Stimulated activated naive CD8-positive, alpha-beta T cell treated with anti-CD3 and anti-CD28 coated beads, Interleukin-15, Interleukin-2, amounts not matched to agents 100 ng/mL and 50 ng/mL, for 24 hours (primary cell): ENCODE measurements at regions not wholly inside any gene's neighbourhood (a gene's known extent, or its start where the extent isn't known, plus 50 kb on each side); places are given as distances from the start of the nearest gene placed in this dataset.

Source experiments
- H3K27ac Mint-ChIP-seq: one replicate; pipeline ENCODE4 v1.8.0; 2021; ENCODE audit warnings: mild to moderate bottlenecking, mixed read lengths
- H3K27me3 Mint-ChIP-seq: one replicate; pipeline ENCODE4 v1.8.0; 2021; ENCODE audit warnings: mixed read lengths
- H3K36me3 Mint-ChIP-seq: one replicate; pipeline ENCODE4 v1.8.0; 2021; ENCODE audit warnings: low read depth, mixed read lengths
- H3K4me1 Mint-ChIP-seq: one replicate; pipeline ENCODE4 v1.8.0; 2021; ENCODE audit warnings: low read depth, mixed read lengths
- H3K4me3 Mint-ChIP-seq: one replicate; pipeline ENCODE4 v1.8.0; 2021; ENCODE audit warnings: mild to moderate bottlenecking, mixed read lengths
- H3K9me3 Mint-ChIP-seq: one replicate; pipeline ENCODE4 v1.8.0; 2021; ENCODE audit warnings: mixed read lengths

DNA sequence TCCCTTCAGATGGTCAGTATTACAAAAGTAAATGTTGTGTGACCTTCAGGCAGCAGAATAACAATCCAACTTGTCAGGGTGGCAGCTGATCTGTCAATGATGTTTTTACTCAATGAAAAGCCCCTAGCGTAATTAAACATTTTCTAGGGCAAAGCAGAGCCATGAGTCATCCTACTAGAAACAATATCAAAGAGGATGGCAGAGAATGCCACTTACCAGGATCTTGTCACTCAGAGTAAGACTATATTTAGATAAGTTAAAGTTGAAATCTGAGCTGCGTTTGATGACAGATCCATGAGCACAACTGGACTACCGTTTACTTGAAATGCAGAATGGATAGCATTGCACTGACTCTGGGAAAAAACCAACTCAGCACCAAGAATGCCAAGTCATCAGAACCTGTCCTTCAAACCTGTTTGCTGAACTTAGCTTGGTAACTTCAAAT lies 612.6 kb upstream of the ACVR2A start:
- Mint-ChIP-seq H3K9me3 (peaks cover 9% of the 10 kb centered on the region), H3K36me3 (no peaks in the 10 kb centered on the region), H3K27me3 (peaks cover 4% of the 10 kb centered on the region), H3K4me1 (no peaks in the 10 kb centered on the region), H3K27ac (no peak overlapping the region), H3K4me3 (no peak overlapping the region)

DNA sequence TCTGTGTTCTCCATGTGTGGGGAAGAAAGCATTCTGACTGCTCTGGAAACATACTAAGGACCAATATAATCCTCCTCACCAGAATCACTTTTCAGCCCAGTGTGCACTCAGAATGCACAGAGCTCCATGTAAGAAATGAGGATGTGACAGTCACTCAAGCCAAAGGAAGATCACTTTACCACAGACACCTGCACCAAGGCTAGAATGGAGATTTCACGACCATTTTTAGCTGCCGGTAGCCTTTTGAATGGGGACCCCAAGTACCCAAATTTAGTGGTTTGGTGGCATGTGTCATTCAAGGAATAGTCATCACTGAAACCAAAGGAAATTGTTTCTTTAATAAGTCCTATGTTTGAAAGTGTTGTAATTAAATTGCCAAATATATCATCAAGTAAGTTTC lies 613.2 kb upstream of the ACVR2A start:
- H3K4me3 Mint-ChIP-seq, result no peak overlapping the region

DNA sequence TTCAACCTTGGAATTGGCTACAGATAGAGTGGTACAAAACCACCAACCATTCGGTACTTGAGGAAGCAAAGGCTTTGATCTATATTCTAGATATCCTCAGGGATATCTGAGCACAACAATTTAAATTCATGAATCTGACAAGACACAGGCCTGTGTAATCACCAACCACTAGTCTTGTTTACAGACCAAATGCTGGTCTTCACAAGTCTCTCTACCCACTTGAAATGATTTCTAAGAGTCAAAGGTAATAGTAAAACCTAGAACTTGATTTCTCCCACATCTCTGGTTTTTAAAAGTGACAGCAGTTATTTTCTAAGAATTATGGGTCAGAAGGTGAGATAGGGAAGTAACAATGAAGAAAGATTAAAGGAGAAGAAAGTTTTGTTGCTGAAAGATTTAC lies 613.7 kb upstream of the ACVR2A start:
- no peak overlapping the region for H3K27ac Mint-ChIP-seq
- H3K36me3 Mint-ChIP-seq, result no peaks in the 10 kb centered on the region
- peaks cover 4% of the 10 kb centered on the region for H3K27me3 Mint-ChIP-seq
- H3K4me3 Mint-ChIP-seq, result no peak overlapping the region
- H3K4me1 Mint-ChIP-seq, result no peaks in the 10 kb centered on the region
- H3K9me3 Mint-ChIP-seq, result peaks cover 9% of the 10 kb centered on the region

More for the DNA sequence above, 613.2 kb upstream of the ACVR2A start:
- H3K9me3 Mint-ChIP-seq, result peaks cover 9% of the 10 kb centered on the region
- no peak overlapping the region for H3K27ac Mint-ChIP-seq
- H3K36me3 Mint-ChIP-seq, result no peaks in the 10 kb centered on the region
- peaks cover 4% of the 10 kb centered on the region for H3K27me3 Mint-ChIP-seq
- no peaks in the 10 kb centered on the region for H3K4me1 Mint-ChIP-seq

DNA sequence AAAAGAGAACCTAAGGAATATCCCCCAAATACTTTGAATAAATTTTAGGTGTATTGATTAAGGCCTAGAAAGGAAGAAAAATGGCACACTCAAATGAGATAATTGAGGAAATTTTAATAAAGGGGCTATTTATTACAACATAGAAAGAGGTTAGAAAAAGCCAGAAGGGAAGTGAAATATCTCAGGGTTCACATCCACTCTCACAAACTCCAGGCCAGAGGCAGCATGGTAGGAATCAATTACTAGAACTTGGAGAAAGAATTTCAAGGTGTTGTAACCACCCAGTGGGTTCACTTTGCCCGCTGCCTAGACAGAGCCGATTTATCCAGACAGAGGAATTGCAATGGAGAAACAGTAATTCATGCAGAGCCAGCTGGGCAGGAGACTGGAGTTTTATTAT lies 617.5 kb upstream of the ACVR2A start:
- no peak overlapping the region for H3K27ac Mint-ChIP-seq
- H3K9me3 Mint-ChIP-seq, result peaks cover 5% of the 10 kb centered on the region
- no peak overlapping the region for H3K4me3 Mint-ChIP-seq
- H3K4me1 Mint-ChIP-seq, result no peaks in the 10 kb centered on the region
- H3K36me3 Mint-ChIP-seq, result no peaks in the 10 kb centered on the region
- peaks cover 4% of the 10 kb centered on the region for H3K27me3 Mint-ChIP-seq

DNA sequence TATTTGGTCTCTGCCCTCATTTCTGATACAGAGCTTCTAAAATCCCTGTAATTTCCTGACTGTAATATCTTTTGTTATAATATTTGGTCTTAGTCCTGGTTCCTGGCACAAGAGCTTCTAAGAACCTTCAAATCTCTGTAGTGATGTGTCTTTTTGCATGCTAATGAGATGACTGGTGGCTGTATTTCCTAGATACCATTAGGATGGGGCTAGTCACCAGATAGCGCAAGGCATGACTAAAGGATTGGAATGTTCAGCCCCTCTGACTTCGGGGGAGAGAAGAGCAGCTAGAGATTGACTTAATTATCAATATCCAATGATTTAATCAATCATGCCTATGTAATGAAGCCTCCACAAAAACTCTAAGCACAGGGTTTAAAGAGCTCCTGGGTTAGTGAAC lies 620.8 kb upstream of the ACVR2A start:
- H3K4me3 Mint-ChIP-seq, result no peak overlapping the region
- H3K27me3 Mint-ChIP-seq, result no peaks in the 10 kb centered on the region
- no peaks in the 10 kb centered on the region for H3K36me3 Mint-ChIP-seq
- H3K9me3 Mint-ChIP-seq, result peaks cover 10% of the 10 kb centered on the region
- H3K4me1 Mint-ChIP-seq, result no peaks in the 10 kb centered on the region
- H3K27ac Mint-ChIP-seq, result no peak overlapping the region

DNA sequence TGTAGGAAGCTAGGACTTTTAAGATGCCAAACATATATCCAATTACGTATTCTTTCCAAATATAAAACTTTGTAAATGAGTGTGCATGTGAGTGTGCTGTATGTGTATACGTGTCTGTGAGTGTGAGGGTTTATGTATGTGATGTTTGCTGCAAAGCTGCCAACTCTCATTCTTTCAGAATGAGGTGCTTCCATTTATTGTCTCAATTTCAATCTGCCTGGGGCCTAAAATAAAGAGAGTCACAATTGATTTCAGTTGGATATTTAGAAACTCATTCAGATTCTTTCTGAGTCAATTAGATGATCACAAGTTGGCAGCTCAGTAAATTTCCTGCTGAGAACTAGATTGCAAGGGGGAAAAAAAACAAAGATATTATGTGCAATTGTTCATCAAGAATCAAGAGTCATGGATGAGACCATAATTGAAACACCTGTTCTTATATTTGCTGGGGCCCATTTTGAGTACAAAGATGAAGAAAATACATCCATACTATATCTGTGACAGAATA lies 621.2 kb upstream of the ACVR2A start:
- Mint-ChIP-seq H3K4me3 (no peak overlapping the region), H3K4me1 (no peaks in the 10 kb centered on the region), H3K36me3 (no peaks in the 10 kb centered on the region), H3K27me3 (no peaks in the 10 kb centered on the region), H3K9me3 (peaks cover 10% of the 10 kb centered on the region), H3K27ac (no peak overlapping the region)

DNA sequence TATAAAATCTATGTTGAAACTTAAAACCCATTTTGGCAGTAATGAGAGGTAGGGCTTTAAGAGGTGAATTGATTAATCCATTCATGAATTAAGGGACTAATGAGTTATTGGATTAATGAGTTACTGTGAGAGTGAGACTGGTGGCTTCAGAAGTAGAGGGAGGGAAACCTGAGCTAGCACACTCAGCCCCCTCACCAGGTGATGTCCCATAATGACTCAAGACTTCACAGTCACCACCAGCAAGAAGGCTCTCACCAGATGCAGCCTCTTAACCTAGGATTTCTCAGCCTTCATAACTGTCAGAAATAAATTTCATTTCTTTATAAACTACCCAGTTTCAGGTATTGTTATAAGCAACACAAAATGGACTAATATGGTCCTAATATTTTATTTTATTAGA lies 621.7 kb upstream of the ACVR2A start:
- H3K4me1 Mint-ChIP-seq, result no peaks in the 10 kb centered on the region
- H3K4me3 Mint-ChIP-seq, result no peak overlapping the region
- no peak overlapping the region for H3K27ac Mint-ChIP-seq
- no peaks in the 10 kb centered on the region for H3K27me3 Mint-ChIP-seq
- peaks cover 10% of the 10 kb centered on the region for H3K9me3 Mint-ChIP-seq
- H3K36me3 Mint-ChIP-seq, result no peaks in the 10 kb centered on the region

DNA sequence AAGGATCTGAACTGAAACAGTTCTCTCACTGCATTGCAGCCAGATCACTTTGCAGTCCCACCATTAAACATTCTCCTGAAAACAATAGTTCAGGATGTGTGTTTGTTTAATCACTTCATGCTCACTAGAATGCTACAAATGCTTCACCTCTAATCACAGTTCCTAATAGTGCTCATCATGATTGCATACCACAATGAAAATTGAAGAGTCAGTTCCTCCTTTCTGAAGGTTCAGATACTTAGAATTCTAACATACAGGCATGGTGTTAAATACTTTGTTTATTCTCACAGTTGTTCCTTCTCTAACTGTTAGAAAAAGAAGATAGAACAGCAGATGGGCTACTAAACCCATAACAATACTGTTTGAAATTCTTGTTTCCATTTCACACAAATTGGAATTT lies 622.3 kb upstream of the ACVR2A start:
- Mint-ChIP-seq H3K4me3 (no peak overlapping the region), H3K27me3 (no peaks in the 10 kb centered on the region), H3K27ac (no peak overlapping the region), H3K36me3 (no peaks in the 10 kb centered on the region), H3K4me1 (no peaks in the 10 kb centered on the region), H3K9me3 (peaks cover 10% of the 10 kb centered on the region)

DNA sequence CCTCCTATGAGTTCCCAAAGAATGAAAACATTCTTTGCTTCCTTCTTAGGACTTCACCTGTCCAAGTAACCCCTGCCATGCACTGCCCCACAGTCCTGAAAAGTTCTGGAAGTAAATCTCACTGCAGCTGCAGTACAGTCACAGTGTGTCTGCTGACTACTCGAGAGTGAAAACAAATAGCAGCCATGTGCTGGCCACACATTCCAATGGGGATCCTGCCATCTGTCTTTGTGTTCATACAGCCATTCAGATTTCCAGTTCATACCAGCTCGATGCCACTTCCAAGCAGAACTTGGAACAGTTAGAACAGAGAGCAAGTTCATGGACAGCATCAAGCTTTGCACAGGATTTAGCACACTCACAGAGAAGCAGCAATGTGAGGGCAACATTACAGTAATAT lies 629.9 kb upstream of the ACVR2A start:
- Mint-ChIP-seq H3K4me1 (no peaks in the 10 kb centered on the region), H3K27me3 (no peaks in the 10 kb centered on the region), H3K27ac (no peak overlapping the region), H3K9me3 (peaks cover under 1% of the 10 kb centered on the region), H3K36me3 (no peaks in the 10 kb centered on the region), H3K4me3 (no peak overlapping the region)

DNA sequence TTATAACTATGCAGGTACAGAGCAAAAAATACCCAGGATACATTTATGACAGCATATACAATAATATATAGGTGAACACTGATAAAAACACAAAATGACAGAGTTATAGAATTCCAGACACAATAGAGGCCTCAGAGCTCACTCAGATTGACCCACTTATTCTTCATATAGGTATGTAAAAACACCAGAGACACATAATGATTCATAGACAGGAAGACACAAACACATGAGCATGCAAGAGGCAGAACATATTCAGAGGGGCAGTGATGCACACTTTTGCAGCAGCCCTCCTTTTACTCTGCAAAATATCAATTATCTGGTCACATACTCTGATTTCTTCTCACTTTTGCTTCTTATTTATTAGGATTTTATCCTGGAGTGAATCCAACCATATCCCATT lies 633.3 kb upstream of the ACVR2A start:
- Mint-ChIP-seq H3K4me1 (no peaks in the 10 kb centered on the region), H3K27me3 (no peaks in the 10 kb centered on the region), H3K9me3 (peaks cover 5% of the 10 kb centered on the region), H3K36me3 (no peaks in the 10 kb centered on the region), H3K4me3 (no peak overlapping the region), H3K27ac (no peak overlapping the region)

DNA sequence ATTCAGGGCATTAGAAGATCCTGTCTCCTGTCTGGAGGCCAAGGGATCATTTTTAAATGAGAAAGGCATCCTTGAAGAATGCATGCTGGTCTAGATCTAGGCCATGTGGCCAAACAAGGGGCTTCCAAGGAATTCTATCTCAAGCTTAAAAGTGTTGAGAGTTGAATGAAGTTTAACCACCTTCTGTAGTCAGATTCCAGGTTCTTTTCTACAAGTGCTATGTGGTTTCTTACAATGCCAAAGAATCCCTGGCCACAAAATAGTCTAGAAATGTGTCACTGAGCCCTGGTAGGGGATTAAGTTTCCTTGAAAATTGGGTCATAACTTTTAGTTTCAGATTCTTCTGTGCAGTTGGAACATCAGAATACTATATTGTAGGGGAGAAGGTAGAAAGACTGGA lies 640.7 kb upstream of the ACVR2A start:
- Mint-ChIP-seq H3K4me1 (no peaks in the 10 kb centered on the region), H3K4me3 (no peak overlapping the region), H3K9me3 (peaks cover 13% of the 10 kb centered on the region), H3K27me3 (no peaks in the 10 kb centered on the region), H3K36me3 (no peaks in the 10 kb centered on the region), H3K27ac (no peak overlapping the region)

DNA sequence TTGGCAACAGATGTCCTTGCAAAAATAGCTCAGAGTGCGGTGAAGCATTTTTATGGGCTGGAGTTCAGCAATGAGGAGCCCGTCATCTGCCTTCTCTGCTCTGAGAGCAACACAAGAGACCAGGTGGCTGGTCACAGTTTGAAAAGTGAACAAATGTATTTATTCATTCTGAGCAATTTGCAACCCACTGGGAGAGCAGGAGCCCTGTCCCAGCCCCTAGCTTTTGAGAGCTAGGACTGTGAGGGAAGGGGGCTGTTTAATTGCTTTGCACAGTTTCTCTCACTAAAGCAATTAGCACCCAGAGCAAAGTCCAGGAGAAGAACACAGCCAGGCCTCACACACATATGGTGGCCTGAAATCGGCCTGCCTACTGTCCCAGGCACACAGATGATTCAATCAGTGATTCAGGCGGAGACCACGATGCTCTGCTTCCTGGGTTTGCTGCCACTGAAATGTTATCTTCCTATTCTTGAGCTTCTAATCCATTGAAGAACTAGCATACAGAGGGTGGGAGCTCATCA lies 646.1 kb upstream of the ACVR2A start:
- no peaks in the 10 kb centered on the region for H3K36me3 Mint-ChIP-seq
- H3K9me3 Mint-ChIP-seq, result no peaks in the 10 kb centered on the region
- H3K27me3 Mint-ChIP-seq, result no peaks in the 10 kb centered on the region
- no peaks in the 10 kb centered on the region for H3K4me1 Mint-ChIP-seq
- H3K27ac Mint-ChIP-seq, result no peak overlapping the region
- H3K4me3 Mint-ChIP-seq, result no peak overlapping the region

DNA sequence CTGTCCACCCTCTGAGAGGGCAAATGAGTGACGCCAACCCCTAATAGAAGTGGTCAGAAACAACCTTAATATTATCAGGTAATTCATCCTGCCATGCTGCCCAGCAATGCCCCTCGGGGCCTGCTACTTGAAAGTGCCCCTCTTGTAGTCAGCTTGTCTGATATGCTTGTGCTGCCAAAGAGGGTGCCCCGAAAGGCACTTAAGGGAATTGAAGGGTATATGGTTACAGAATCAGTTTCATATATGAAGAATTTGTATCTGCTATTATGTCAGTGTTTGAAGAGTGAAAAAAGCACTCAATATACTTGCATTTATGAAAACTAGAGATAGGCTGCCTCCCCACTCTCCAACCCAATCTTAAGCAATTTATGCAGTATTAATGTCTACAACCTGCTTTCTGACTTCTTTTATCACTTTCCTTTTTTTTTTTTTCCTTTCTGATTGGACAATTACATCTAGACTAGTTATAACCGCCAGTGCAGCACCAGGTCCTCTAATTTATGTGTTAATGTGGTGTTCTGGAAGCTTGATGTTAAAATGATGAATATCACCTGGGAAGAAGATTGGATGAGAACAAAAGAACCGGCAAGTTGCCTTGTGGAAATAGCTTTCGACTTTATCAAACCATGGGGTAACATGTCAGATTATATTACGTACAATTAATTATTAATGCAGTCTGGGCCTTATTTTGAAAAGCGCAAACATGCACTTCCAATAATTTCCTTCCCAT lies 646.9 kb upstream of the ACVR2A start:
- H3K4me1 Mint-ChIP-seq, result no peaks in the 10 kb centered on the region
- H3K27me3 Mint-ChIP-seq, result no peaks in the 10 kb centered on the region
- H3K27ac Mint-ChIP-seq, result no peak overlapping the region
- no peaks in the 10 kb centered on the region for H3K9me3 Mint-ChIP-seq
- H3K36me3 Mint-ChIP-seq, result no peaks in the 10 kb centered on the region
- H3K4me3 Mint-ChIP-seq, result no peak overlapping the region

DNA sequence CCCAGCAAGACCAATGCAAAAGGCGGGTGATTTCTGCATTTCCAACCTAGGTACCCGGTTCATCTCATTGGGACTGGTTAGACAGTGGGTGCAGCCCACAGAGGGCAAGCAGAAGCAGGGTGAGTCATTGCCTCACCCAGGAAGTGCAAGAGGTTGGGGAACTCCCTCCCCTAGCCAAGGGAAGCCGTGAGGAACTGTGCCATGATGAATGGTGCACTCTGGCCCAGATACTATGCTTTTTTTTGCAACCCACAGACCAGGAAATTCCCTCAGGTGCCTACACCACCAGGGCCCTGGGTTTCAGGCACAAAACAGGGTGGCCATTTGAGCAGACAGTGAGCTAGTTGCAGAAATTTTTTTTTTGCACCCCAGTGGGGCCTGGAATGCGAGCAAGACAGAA lies 662.6 kb upstream of the ACVR2A start:
- H3K9me3 Mint-ChIP-seq, result peaks cover 32% of the 10 kb centered on the region
- peaks cover 8% of the 10 kb centered on the region for H3K27me3 Mint-ChIP-seq
- H3K4me3 Mint-ChIP-seq, result no peak overlapping the region
- H3K27ac Mint-ChIP-seq, result peak overlapping the region; percentile 53
- H3K4me1 Mint-ChIP-seq, result peaks cover 15% of the 10 kb centered on the region
- no peaks in the 10 kb centered on the region for H3K36me3 Mint-ChIP-seq

DNA sequence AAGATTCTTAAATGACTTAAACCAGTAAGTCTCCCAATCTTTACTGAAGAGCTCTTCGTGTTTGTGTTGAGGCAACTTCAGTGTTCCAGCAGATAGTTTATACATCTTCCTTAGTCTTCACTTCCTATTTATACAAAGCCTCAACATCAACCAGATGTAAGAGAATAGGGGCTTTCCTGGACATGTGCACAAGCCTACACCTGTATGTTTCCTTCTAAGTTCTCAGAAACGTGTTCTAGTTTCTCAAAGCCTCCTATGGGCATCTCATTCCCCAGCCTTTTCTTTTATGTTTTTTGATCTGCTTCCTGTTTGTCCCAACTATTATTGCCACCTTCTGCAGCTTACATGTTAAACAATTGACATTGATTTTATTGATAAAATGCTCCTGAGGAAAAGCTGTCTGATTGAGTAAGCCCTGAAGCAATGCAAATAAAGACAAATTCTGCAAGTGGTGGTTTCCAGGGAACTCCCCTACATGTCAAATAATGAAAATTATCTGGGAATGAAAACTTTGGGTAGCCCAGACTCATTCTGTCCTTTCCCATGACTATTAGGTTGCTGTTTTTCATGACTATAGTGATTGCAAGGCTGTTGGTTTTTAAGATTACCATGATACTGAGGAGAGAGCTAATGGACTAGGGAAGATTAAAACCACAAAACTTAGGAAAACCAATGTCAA lies 663.3 kb upstream of the ACVR2A start:
- H3K9me3 Mint-ChIP-seq, result peaks cover 32% of the 10 kb centered on the region
- H3K36me3 Mint-ChIP-seq, result no peaks in the 10 kb centered on the region
- H3K27me3 Mint-ChIP-seq, result peaks cover 8% of the 10 kb centered on the region
- H3K27ac Mint-ChIP-seq, result no peak overlapping the region
- H3K4me3 Mint-ChIP-seq, result no peak overlapping the region
- H3K4me1 Mint-ChIP-seq, result peaks cover 15% of the 10 kb centered on the region
